Stimulated activated CD4-positive, alpha-beta T cell treated with anti-CD3 and anti-CD28 coated beads, Interleukin-15, amount 100 ng/mL, for 48 hours (primary cell): ENCODE measurements at regions not wholly inside any gene's neighbourhood (a gene's known extent, or its start where the extent isn't known, plus 50 kb on each side); places are given as distances from the start of the nearest gene placed in this dataset.

ENCODE experiments used
- DNase-seq, 2 donors: peaks; one replicate each; pipeline ENCODE4 v3.0.0-alpha.2; 2020; ENCODE audit warnings: low read depth in 2 of 2

DNA sequence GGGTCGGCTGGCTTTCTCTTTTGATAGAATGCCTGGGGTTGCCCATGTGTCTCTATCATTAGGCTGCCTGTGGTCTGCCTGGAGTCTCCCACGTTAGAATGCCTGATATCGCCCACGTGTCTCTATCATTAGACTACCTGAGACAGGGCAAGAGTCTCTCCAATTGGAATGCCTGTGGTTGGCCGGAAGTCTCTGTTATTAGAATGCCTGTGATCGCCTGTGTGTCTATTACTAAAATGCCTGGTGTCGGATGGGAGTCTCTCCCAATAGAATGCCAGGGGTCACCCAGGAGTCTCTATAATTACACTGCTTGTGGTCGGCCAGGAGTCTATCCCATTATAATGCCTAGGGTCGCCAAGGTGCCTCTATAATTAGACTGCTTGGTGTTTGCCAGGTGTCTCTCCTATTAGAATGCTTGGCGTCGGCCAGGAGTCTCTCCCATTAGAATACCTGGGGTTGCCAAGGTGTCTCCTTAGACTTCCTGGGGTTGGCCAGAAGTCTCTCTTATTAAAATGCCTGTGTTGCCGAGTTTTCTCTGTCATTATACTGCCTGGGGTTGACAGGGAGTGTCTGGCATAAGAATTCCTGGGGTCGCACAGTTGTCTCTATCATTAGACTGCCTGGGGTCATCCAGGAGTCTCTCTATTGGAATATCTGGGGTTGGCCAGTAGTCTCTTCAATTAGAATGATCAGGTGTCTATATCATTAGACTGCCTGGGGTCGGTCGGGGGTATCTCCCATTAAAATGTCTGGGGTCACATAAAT lies 2272.8 kb downstream of the TP53TG3F start:
- no peak for DNase-seq

DNA sequence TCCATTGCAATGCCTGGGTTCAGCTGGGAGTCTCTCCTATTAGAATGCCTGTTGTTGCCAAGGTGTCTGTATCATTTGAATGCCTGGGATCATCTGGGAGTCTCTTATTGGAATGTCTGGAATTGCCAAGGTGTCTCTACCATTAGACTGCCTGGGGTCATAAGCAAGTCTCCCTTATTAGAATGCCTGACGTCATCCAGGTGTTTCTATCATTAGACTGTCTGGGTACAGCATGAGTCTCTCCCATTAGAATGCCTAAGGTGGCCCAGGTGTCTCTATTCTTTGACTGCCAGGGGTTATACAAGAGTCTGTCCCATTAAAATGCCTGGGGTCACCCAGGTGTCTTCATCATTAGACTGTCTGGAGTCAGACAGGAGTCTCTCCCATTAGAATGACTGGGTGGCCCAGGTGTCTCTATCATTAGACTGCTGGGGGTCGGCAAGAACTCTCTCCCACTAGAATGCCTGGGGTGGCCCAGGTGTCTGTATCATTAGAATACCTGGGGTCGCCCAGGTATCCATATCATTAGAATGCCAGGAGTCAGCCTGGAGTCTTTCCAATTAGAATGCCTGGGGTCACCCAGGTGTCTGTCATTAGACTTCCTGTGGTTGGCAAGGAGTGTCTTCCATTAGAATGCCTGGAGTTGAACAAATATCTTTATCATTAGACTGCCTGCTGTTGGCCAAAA lies 2274.0 kb downstream of the TP53TG3F start:
- DNase-seq, result no peak

DNA sequence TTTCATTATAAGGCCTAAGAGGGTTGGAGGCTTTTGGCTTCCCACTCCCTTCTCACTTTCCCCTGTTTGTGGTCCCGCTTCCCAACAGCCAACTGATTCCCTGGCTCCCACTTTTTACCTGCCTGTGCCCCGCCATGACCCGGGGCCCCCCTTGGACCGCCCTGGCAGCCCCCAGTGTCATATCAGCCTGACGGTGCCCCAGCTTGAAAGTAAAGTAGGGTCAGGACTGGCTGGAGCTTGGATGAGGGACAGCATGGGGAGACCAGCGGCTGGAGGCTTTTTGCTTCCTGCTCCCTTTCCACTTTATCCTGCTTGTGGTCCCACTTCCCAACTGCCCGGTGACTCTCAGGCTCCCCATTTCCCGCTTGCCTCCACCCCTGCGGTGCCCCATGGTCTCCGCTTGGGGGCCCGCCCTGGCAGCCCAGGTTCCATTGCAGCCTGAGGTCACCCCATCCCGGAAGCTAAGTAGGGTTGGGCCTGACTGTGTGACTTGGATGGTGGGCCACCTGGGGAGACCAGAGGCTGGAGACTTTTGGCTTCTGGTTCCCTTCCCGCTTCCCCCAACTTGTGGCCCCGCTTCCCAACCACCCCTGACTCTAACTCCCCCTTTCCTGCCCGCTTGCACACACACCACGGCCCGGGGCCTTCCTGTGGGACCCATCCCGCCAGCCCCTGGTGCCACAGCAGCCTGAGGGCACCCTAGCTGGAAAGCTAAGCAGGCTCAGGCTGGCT lies 2274.7 kb downstream of the TP53TG3F start:
- DNase-seq, result no peak

DNA sequence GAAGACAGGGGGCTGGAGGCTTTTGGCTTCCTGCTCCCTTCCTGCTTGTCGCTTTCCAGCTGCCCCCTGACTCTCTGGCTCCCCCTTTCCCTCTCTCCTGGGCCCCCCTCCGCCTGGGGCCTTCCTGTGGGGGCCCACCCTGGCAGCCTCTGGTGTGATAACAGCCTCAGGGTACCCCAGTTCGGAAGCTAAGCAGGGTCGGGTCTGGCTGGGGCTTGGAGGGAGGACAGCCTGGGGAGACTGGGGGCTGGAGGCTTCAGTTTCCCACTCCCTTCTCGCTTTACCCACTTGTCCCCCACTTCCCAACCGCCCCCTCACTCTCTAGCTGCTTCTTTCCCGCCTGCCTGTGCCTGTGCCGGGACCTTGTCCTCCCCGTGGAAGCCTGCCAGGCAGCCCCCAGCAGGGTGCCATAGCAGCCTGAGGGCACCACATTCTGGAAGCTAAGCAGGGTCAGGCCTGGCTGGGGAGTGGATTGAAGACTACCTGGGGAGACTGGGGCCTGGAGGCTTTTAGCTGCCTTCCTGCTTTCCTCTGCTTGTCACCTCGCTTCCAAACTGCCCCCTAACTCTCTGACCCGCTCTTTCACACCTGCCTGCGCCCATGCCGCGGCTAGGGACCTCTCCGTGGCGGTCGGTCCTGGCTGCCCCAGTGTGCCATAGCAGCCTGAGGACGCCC lies 2275.5 kb downstream of the TP53TG3F start:
- DNase-seq, result no peak

DNA sequence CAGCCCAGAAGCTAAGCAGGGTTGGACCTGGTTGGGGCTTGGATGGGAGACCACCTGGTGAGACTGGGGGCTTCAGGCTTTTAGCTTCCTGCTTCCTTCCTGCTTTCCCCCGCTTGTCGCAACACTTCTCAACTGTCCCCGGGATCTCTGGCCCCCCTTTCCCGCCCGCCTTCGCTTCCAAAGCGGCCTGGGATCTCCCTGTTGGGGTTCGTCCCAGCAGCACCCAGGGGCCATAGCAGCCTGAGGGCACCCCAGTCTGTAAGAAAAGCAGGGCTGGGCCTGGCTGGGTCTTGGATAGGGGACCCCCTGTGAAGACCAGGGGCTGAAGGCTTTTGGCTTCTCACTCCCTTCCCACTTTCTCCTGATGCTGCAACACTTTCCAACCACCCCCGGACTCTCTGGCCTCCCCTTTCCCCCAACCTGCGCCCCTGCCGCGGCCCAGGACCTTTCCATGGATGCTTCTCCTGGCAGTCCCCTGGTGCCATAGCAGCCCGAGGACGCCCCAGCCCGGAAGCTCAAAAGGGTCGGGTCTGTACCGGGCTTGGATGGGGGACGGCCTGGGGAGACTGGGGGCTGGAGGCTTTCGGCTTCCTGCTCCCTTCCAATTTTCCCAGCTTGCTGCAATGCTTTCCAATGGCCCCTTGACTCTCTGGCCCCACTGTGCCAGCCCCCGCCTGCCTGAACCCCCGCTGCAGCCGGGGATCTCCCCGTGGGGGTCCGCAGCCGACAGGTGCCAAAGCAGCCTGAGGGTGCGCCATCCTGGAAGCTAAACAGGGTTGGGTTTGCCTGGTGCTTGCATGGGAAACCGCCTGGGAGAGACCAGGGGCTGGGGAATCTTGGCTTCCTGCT lies 2276.2 kb downstream of the TP53TG3F start:
- no peak for DNase-seq

DNA sequence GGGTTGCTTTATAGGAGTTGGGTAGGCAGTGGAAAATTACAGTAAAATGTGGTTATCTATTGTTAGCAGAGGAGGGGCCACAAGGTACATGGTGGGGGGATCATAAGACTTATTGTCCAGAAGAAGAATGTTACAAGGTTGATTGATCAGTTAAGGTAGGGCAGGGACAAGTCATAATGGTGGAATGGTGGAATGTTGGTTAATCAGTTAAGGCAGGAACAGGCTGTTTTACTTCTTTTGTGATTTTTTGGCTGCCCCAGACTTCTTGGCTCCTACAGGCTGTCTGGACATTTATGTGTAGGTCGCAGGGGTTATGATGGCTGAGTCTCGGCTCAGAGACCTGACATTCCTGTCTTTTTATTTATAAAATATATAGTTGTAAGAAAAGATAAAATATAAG lies 2277.1 kb downstream of the TP53TG3F start:
- no peak for DNase-seq

DNA sequence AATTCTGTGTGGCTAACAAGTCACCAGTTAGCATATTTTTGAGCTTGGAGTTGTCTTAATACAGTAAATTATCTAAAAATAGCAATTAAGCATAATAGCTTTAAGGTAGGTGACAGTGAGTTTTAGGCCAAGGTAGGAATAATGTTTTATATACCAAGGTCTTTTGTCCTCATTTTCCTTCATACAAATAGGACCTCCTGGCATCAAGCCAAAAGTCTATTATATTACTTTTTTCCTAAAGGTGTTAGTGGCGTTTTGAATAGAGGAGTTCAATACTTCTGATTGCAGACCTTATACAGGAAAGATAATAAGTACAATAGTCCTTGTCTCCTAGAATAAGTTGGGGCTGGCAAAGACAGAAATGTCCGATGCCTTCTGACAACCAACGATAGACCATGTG lies 2277.7 kb downstream of the TP53TG3F start:
- DNase-seq, result no peak

DNA sequence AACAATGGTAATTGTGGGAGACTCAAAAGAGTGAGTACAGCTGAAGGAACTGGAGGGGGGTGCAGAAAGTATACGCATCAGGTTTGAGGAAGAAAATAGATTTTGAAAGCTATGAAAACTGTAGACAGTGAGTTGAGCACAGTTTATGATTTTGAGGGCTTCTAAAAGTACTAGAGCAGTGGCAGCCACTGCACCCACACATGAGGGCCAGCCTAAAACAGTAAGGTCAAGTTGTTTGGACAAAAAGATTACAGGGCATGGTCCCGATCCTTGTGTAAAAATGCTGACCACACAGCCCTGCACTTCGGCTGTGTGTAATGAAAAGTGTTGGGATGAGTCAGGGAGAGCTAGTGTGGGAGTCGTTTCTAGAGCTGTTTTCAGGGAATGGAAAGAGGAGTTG lies 2282.1 kb downstream of the TP53TG3F start:
- no peak for DNase-seq

DNA sequence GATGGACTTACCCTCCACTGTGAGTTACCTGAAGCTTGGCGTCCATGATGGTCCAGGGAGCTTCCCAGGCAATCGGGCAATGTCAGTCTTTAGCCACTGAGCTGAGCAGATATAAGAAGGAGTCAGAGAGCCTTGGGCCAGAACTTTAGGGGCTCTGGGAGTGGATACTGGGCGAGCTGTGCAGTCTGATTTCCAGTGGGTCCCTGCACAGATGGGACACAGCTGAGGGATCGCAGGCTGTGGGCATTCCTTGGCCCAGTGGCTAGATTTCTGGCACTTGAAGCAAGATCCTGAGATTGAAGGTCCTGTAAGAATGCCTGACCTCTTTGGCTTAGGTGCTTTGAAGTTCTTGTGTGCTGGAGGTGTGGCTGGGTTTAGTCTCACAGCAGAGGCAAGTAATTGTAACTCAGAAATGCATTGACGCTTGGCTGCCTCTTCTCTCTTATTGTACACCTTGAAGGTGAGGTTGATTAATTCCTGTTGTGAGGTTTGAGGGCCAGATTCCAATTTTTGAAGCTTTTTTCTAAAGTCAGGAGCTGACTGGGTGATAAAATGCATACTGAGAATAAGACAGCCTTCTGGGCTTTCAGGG lies 2283.8 kb downstream of the TP53TG3F start:
- no peak for DNase-seq

DNA sequence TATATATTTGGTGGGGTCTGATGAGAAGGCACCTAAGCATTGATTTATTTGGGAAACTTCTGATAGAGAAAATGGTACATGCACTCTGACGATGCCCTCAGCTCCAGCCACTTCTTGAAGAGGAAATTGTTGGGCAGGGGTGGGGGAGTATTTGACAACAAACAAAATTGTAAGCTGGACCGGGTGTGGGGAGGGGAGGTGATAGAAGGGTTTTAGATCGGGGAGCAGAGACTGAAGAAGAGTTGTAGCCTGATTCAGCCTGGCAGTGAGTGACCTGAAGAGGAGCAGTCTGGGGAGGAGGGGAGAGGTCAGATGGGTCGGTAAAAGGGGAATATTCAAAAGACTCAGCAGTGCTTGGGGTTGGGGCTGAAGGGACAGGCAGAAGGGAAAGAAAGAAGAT lies 2284.7 kb downstream of the TP53TG3F start:
- DNase-seq, result no peak

DNA sequence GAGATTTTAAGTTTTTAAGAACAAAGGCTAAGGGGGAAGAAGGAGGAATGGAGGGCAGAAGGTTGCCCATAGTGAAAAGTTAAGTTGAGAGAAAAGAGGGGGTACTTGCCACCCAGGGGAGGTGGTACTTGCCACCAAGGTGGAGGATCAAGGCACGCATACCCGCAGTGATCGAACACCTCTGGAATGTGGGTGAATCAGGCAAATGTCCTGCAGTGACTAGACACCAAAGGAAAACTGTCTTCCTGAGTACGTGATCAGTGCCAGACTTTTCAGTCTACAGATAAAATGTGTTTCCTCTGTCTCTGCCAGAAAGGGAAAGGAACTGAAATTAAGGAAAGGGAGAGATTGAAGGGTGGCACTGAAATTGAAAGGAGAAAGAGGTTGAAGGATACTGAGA lies 2285.3 kb downstream of the TP53TG3F start:
- DNase-seq, result no peak

DNA sequence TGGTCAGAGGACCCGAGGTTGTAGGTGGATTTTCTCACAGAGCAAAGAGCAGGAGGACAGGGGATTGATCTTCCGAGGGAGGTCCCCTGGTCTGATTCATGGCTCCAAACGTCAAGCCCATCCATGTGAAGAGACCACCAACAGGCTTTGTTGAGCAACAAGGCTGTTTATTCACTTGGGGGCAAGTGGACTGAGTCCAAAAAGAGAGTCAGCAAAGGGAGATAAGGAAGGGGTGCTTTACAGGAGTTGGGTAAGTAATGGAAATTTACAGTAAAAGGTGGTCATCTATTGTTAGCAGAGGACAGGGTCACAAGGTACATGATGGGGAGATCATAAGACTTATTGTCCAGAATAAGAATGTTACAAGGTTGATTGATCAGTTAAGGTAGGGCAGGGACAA lies 2285.8 kb downstream of the TP53TG3F start:
- DNase-seq, result no peak

DNA sequence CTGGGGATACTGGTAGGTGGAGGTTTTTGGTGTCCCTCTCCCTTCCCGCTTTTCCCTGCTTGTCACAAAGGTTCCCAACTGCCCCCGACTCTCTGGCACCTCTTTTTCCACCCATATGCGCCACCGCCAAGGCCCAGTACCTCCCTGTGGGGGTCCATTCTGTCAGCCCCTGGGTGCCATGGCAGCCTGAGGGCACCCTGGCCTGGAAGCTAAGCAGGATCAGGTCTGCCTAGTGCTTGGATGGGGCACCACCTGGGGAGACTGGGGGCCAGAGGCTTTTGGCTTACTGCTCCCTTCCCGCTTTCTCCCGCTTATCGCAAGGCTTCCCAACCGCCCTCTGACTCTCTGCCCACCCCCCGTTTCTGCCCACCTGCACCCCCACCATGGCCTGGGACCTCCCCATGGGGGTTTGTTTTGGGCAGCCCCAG lies 2286.4 kb downstream of the TP53TG3F start:
- no peak for DNase-seq

DNA sequence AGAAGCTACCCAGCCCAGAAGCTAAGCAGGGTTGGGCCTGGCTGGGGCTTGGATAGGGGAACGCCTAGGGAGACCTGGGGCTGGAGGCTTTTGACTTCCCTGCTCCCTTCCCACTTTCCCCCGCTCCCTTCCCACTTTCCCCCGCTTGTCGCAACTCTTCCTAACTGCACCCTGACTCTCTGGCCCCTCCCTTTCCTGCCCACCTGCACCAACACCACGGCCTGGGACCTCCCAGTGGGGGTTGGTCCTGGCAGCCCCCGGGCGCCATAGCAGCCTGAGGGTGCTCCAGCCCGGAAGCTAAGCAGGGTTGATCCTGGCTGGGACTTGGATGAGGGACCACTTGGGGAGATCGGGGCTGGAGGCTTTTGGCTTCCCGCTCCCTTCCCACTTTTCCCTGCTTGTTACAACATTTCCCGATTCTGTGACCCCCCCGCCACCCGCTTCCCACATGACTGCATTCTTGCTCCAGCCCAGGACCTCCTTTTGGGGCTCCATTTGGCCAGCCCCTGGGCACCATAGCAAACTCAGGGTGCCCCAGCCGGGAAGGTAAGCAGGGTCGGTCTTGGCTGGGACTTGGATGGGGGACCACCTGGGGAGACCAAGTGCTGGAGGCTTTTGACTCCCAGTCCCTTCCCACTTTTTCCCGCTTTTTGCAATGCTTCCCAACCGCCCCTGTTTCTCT lies 2287.0 kb downstream of the TP53TG3F start:
- DNase-seq, result no peak

DNA sequence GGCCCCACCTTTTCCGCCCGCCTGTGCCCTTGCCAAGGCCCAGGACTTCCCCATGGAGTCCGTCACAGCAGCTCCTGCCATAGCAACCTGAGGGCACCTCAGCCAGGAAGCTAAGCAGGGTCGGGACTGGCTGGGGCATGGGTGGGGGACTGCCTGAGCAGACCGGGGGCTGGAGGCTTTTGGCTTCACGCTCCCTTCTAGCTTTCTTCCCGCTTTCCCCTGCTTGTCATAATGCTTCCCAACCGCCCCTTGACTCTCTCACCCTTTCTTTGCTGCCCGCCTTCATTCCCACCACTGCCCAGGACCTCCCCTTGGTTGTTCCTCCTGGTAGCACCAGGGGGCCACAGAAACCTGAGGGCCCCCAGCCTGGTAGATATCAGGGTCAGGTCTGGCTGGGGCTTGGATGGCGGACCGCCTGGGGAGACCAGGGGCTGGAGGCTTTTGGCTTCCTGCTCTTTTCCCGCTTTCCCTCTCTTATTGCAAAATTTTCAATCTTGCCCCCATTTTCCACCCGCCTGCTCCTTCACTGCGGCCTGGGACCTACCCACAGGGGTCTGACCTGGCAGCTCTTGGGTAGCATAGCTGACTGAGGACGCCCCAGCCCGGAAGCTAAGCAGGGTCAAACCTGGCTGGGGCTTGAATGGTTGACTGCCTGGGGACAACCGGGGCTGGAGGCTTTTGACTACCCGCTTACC lies 2287.7 kb downstream of the TP53TG3F start:
- DNase-seq, result no peak

DNA sequence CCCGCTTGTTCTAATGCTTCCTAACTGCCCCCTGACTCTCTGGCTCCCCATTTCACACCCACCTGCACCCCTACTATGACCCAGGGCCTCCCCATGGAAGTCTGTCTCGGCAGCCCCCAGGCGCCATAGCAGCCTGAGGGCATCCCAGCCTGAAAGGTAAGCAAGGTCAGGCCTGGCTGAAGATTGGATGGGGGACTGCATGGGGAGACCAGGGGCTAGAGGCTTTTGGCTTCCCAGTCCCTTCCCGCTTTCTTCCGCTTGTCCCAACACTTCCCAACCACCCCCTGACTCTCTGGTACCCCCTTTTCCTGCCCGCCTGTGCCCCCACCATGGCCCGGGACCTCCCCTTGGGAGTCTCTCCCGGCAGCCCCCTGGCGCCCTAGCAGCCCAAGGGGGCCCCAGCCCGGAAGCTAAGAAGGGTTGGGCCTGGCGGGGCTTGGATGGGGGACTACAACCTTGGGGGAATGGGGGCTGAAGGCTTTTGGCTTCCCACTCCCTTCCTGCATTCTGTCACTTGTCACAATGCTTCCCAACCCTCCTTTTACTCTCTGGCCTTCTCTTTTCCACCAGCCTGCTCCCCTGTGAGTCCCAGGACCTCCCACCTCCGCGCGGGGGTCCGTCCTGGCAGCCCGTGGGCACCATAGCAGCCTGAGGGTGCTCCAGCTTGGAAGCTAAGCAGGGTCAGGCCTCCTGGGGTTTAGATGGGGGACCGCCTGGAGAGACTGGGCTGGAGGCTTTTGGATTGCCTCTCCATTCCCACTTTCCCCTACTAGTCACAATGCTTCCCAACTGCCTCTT lies 2288.4 kb downstream of the TP53TG3F start:
- no peak for DNase-seq

DNA sequence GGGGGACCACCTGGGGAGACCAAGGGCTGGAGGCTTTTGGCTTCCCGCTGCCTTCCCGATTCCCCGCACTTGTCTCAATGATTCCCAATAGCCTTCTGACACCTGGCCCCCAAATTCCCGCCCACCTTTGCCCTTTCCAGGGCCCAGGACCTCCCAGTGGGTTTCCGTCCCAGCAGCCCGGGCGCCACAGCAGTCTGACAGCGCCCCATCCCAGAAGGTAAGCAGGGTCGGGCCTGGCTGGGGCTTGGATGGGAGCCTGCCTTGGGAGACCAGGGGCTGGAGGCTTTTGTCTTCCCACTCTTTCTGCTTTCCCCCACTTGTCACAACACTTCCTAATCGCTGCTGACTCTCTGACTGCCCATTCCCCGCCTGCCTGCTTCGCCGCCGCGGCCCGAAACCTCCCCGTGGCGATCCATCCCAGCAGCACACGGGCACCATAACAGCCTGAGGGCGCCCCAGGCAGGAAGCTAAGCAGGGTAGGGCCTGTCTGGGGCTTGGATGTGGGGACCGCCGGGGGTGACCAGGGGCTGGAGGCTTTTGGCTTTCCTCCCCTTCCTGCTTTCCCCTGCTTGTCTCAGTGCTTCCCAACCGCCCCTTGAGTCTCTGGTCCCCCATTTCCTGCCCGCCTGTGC lies 2289.3 kb downstream of the TP53TG3F start:
- DNase-seq, result no peak
